A549 (cell line): ENCODE measurements at regions not wholly inside any gene's neighbourhood (a gene's known extent, or its start where the extent isn't known, plus 50 kb on each side); places are given as distances from the start of the nearest gene placed in this dataset.
"Not testable (repeated sequence)": the region's sequence is repeated elsewhere in the genome, so short reads cannot be mapped to it uniquely, and the experiment has no call there.

Source experiments
- RCOR1 ChIP-seq: fragments of 150-350 bp; IDR thresholded peaks from 2 replicates; pipeline ENCODE4 v1.6.1; 2014; ENCODE audit warnings: antibody characterized with exemption, low read length, low read depth
- TF ChIP-seq, protein P1 (sequence below): fragments of >200 bp; sonication (Bioruptor Twin); formaldehyde crosslinking; IDR thresholded peaks from 3 replicates; pipeline ENCODE4 v1.5.1; 2016
- TF ChIP-seq, protein P2 (sequence below): IDR thresholded peaks from 2 replicates; pipeline ENCODE4 v1.6.1; 2012

- TF ChIP-seq, protein P1, sequence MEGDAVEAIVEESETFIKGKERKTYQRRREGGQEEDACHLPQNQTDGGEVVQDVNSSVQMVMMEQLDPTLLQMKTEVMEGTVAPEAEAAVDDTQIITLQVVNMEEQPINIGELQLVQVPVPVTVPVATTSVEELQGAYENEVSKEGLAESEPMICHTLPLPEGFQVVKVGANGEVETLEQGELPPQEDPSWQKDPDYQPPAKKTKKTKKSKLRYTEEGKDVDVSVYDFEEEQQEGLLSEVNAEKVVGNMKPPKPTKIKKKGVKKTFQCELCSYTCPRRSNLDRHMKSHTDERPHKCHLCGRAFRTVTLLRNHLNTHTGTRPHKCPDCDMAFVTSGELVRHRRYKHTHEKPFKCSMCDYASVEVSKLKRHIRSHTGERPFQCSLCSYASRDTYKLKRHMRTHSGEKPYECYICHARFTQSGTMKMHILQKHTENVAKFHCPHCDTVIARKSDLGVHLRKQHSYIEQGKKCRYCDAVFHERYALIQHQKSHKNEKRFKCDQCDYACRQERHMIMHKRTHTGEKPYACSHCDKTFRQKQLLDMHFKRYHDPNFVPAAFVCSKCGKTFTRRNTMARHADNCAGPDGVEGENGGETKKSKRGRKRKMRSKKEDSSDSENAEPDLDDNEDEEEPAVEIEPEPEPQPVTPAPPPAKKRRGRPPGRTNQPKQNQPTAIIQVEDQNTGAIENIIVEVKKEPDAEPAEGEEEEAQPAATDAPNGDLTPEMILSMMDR = not testable (repeated sequence)
- TF ChIP-seq, protein P2, sequence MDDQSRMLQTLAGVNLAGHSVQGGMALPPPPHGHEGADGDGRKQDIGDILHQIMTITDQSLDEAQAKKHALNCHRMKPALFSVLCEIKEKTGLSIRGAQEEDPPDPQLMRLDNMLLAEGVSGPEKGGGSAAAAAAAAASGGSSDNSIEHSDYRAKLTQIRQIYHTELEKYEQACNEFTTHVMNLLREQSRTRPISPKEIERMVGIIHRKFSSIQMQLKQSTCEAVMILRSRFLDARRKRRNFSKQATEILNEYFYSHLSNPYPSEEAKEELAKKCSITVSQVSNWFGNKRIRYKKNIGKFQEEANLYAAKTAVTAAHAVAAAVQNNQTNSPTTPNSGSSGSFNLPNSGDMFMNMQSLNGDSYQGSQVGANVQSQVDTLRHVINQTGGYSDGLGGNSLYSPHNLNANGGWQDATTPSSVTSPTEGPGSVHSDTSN = not testable (repeated sequence)
- not testable (repeated sequence) for TF ChIP-seq RCOR1
Observed at GRCh38 chrY:26360472-26360871, 738.6 kb downstream of the CDY1 start.
